H1 (cell line): ENCODE measurements at regions not wholly inside any gene's neighbourhood (a gene's known extent, or its start where the extent isn't known, plus 50 kb on each side); places are given as distances from the start of the nearest gene placed in this dataset.

Source experiments
- SIN3A ChIP-seq, 2 experiments: IDR thresholded peaks in 1 of 2; conservative IDR thresholded peaks in 1 of 2; 2 replicates each; pipeline ENCODE4 v1.6.1; 2011 to 2012; ENCODE audit warnings: low read length in 2 of 2, improper control_type of control experiment in 1 of 2, low read depth in 1 of 2, mild to moderate bottlenecking in 1 of 2
- TF ChIP-seq, protein P1 (sequence below): IDR thresholded peaks from 2 replicates; pipeline ENCODE4 v1.6.1; 2011; ENCODE audit warnings: low read length, improper control_type of control experiment

DNA sequence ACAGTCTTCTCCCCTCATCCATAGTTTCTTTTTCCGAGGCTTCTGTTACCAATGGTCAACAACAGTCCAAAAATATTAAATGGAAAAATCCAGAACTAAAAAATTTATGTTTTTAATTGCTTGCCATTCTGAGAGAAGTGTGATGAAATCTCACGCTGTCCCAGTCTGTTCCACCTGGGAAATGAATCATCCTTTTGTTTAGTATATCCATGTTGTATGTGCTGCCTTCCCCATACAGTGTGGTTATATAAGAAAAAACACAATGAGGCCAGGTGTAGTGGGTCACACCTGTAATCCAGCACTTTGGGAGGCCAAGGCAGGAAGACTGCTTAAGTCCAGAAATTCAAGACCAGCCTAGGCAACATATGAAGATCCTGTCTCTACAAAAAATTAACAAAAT, 161.6 kb downstream of the CHIC2 start (continued):
- TF ChIP-seq, protein P1, sequence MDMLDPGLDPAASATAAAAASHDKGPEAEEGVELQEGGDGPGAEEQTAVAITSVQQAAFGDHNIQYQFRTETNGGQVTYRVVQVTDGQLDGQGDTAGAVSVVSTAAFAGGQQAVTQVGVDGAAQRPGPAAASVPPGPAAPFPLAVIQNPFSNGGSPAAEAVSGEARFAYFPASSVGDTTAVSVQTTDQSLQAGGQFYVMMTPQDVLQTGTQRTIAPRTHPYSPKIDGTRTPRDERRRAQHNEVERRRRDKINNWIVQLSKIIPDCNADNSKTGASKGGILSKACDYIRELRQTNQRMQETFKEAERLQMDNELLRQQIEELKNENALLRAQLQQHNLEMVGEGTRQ = no peak
- TF ChIP-seq SIN3A (conservative IDR thresholded peaks at IDR 0.05 in 1 of 2, IDR thresholded peaks at IDR 0.05 in 1 of 2; ENCODE audit: low read depth in 1 of 2, low read length in 2 of 2) = no peak
